IMR-90 (cell line): ENCODE measurements at regions not wholly inside any gene's neighbourhood (a gene's known extent, or its start where the extent isn't known, plus 50 kb on each side); places are given as distances from the start of the nearest gene placed in this dataset.

Experiments used
- ATAC-seq: fragments of 200-7000 bp; cut with Tn5 transposase; 2 replicates; pipeline ENCODE4 v1.9.1; 2020; ENCODE audit warnings: low read depth, mild to moderate bottlenecking, moderate library complexity
- BruUV-seq: library from RNA; stranded (reverse); fragments of 400-500 nt; replicated peaks from 2 replicates; lab custom pipeline; 2021; lab: Mats Ljungman, UMichigan
- CTCF ChIA-PET: fragments of 300-600 bp; formaldehyde crosslinking; extraction: SDS; loops from one replicate; lab custom pipeline; 2021; ENCODE audit warnings: antibody characterized with exemption; lab: Yijun Ruan, JAX
- POLR2A ChIA-PET: fragments of 300-600 bp; sonication (Branson Sonifier 250); formaldehyde crosslinking; loops from one replicate; lab custom pipeline; 2022; ENCODE audit warnings: antibody characterized with exemption; ENCODE audit not compliant: unreplicated experiment; lab: Charles Lee
- DNase-seq: peaks from one replicate; pipeline ENCODE4 v3.0.0; 2013
- H2AFZ ChIP-seq: replicated peaks from 2 replicates; pipeline ENCODE3; 2013; ENCODE audit warnings: low read length, mild to moderate bottlenecking; ENCODE audit not compliant: poor library complexity
- H2AK5ac ChIP-seq: 2 replicates; pipeline ENCODE4 v1.6.1; 2013; ENCODE audit warnings: low read depth, low read length, inconsistent platforms
- H2AK9ac ChIP-seq: replicated peaks from 2 replicates; pipeline ENCODE3; 2013; ENCODE audit warnings: mild to moderate bottlenecking, low read depth, low read length, moderate library complexity; ENCODE audit not compliant: poor library complexity
- H2BK120ac ChIP-seq: 2 replicates; pipeline ENCODE4 v1.6.1; 2013; ENCODE audit warnings: low read depth, low read length, inconsistent platforms
- H2BK15ac ChIP-seq: 3 replicates; pipeline ENCODE4 v1.6.1; 2013; ENCODE audit warnings: low read depth, low read length, inconsistent platforms
- H2BK20ac ChIP-seq: 2 replicates; pipeline ENCODE4 v1.6.1; 2013; ENCODE audit warnings: low read depth, mild to moderate bottlenecking, inconsistent platforms, low read length, moderate library complexity
- H2BK5ac ChIP-seq: 2 replicates; pipeline ENCODE4 v1.6.1; 2013; ENCODE audit warnings: mild to moderate bottlenecking, low read depth, low read length, inconsistent platforms; ENCODE audit not compliant: poor library complexity, severe bottlenecking
- H3K14ac ChIP-seq: replicated peaks from 2 replicates; pipeline ENCODE4 v1.6.1; 2013; ENCODE audit warnings: low read depth, low read length, inconsistent platforms
- H3K18ac ChIP-seq: 2 replicates; pipeline ENCODE4 v1.6.1; 2013; ENCODE audit warnings: low read depth, low read length, control low read depth
- H3K23ac ChIP-seq: 2 replicates; pipeline ENCODE4 v1.6.1; 2013; ENCODE audit warnings: low read depth, low read length, inconsistent platforms
- H3K27ac ChIP-seq: 2 replicates; pipeline ENCODE4 v1.5.1; 2013; ENCODE audit warnings: mild to moderate bottlenecking, control low read depth, low read length; ENCODE audit not compliant: insufficient read depth
- H3K27me3 ChIP-seq: 2 replicates; pipeline ENCODE4 v1.6.1; 2013; ENCODE audit warnings: low read length; ENCODE audit not compliant: control insufficient read depth, insufficient read depth
- H3K36me3 ChIP-seq: 2 replicates; pipeline ENCODE4 v1.6.1; 2013; ENCODE audit warnings: low read length, mixed read lengths; ENCODE audit not compliant: control insufficient read depth, insufficient read depth
- H3K4ac ChIP-seq: 2 replicates; pipeline ENCODE4 v1.6.1; 2013; ENCODE audit warnings: low read depth, low read length, inconsistent platforms
- H3K4me1 ChIP-seq: 2 replicates; pipeline ENCODE4 v1.6.1; 2013; ENCODE audit warnings: low read length, mixed read lengths; ENCODE audit not compliant: control insufficient read depth, insufficient read depth
- H3K4me2 ChIP-seq: 2 replicates; pipeline ENCODE4 v1.6.1; 2013; ENCODE audit warnings: low read depth, mild to moderate bottlenecking, control low read depth, low read length, moderate library complexity
- H3K4me3 ChIP-seq: 2 replicates; pipeline ENCODE4 v1.5.1; 2013; ENCODE audit warnings: low read depth, mild to moderate bottlenecking, control low read depth, low read length, moderate library complexity; ENCODE audit not compliant: insufficient read depth
- H3K56ac ChIP-seq: 2 replicates; pipeline ENCODE4 v1.6.1; 2013; ENCODE audit warnings: low read length, inconsistent platforms; ENCODE audit not compliant: insufficient read depth; ENCODE audit errors: extremely low read depth
- H3K79me1 ChIP-seq, 2 experiments: 2 replicates each; pipeline ENCODE4 v1.6.1; 2013; ENCODE audit warnings: low read length in 2 of 2, inconsistent platforms in 1 of 2, low read depth in 1 of 2
- H3K9ac ChIP-seq: 2 replicates; pipeline ENCODE4 v1.6.1; 2013; ENCODE audit warnings: low read depth, low read length, control low read depth
- H3K9me1 ChIP-seq: 2 replicates; pipeline ENCODE4 v1.6.1; 2013; ENCODE audit warnings: low read length, inconsistent platforms; ENCODE audit not compliant: insufficient read depth
- H3K9me3 ChIP-seq: 2 replicates; pipeline ENCODE4 v1.6.1; 2013; ENCODE audit warnings: low read length; ENCODE audit not compliant: control insufficient read depth, insufficient read depth
- H4K20me1 ChIP-seq: 2 replicates; pipeline ENCODE4 v1.6.1; 2013; ENCODE audit warnings: low read length, inconsistent platforms; ENCODE audit not compliant: insufficient read depth
- H4K5ac ChIP-seq: 2 replicates; pipeline ENCODE4 v1.6.1; 2013; ENCODE audit warnings: mild to moderate bottlenecking, low read depth, low read length, control low read depth
- H4K8ac ChIP-seq, 2 experiments: 2 replicates each; pipeline ENCODE4 v1.6.1; 2013; ENCODE audit warnings: low read depth in 2 of 2, low read length in 2 of 2, control low read depth in 1 of 2, inconsistent platforms in 1 of 2
- H4K91ac ChIP-seq: 2 replicates; pipeline ENCODE4 v1.6.1; 2013; ENCODE audit warnings: low read depth, low read length, inconsistent platforms; ENCODE audit not compliant: insufficient read depth
- BHLHE40 ChIP-seq: fragments of 150-350 bp; IDR thresholded peaks from 2 replicates; pipeline ENCODE4 v1.6.1; 2016; ENCODE audit warnings: mild to moderate bottlenecking, low read depth, low read length
- FOS ChIP-seq: fragments of 150-350 bp; IDR thresholded peaks from 2 replicates; pipeline ENCODE4 v1.6.1; 2016; ENCODE audit warnings: low read depth, low read length
- NFE2L2 ChIP-seq: fragments of 150-350 bp; IDR thresholded peaks from 2 replicates; pipeline ENCODE4 v1.6.1; 2016; ENCODE audit warnings: low read depth, mild to moderate bottlenecking, low read length
- POLR2A ChIP-seq: IDR thresholded peaks from 2 replicates; pipeline ENCODE4 v1.6.1; 2012; ENCODE audit warnings: mild to moderate bottlenecking, low read depth, low read length
- RAD21 ChIP-seq: IDR thresholded peaks from 2 replicates; pipeline ENCODE4 v1.6.1; 2012; ENCODE audit warnings: low read length, improper control_type of control experiment
- WGBS, 2 experiments: methylation state at CpG; one replicate each; pipeline versions ENCODE4 v1.1.5 to v1.1.7; 2013; ENCODE audit warnings: missing lambda C conversion rate in 2 of 2; ENCODE audit not compliant: insufficient read length in 1 of 2; ENCODE audit errors: extremely low coverage in 2 of 2; 5-methylcytosine and 5-hydroxymethylcytosine counted together
- dilution Hi-C: fragments of 300-500 bp; cut with HindIII; formaldehyde crosslinking; loops from one replicate; pipeline ENCODE4 v1.14.3; 2018; ENCODE audit warnings: low sequenced_read_pairs; ENCODE audit not compliant: unreplicated experiment
- in situ Hi-C: fragments of 300-500 bp; cut with MboI; formaldehyde crosslinking; loops from 3 replicates; pipeline ENCODE4 v1.14.3; 2019; ENCODE audit warnings: low sequenced_read_pairs, inconsistent platforms, mixed read lengths
- intact Hi-C: fragments of 100-400 bp; cut with micrococcal nuclease; formaldehyde crosslinking; loops from 2 replicates; pipeline ENCODE4 v1.10.0; 2022

DNA sequence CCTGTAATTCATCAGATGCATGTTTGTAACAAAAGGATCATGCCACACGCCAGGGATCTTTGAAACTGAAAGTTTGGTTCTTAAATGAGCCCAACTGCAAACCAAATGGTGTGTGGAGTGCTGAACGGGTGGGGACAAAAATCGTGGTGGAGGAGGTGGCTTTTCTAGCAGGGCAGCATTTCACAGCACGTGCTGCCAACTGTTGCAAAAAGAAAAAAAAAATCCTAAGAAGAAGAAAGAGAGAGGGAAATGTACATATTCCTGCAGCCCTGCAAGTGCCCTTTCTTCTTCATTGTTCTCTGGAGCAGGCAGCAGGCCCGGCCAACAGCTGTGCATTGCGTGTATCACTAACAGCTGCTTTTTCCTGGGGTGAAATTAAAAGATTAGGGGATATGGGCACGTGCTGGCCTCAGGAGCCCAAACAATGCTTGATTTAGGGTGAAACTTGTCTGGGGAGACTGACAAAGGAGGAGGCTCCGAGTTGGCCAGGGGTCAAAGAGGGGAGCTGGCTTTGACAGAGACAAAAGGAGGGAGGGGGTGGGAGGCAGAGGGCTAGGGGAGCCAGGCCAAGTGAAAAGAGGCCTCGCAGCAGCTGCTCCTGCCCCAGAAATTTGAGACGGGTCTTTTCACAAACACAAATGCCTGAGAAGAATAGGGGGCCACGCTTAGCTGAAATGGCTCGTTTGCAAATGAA lies 73.0 kb downstream of the GADD45G start:
- Histone ChIP-seq H3K79me1 (no peaks in the 10 kb centered on the region), H3K9me3 (no peaks in the 10 kb centered on the region), H4K91ac (no peak overlapping the region), H2BK20ac (no peak overlapping the region), H3K23ac (no peak overlapping the region), H4K5ac (no peak overlapping the region), H3K27ac (no peak overlapping the region), H3K18ac (no peak overlapping the region), H3K4me2 (no peak overlapping the region; the same call in 1 of the 2 replicates), H2BK120ac (no peak overlapping the region), H3K36me3 (no peaks in the 10 kb centered on the region), H3K56ac (no peak overlapping the region), H3K27me3 (peaks cover 3% of the 10 kb centered on the region; the same call in 1 of the 2 replicates), H3K14ac (no peak overlapping the region), H3K4ac (no peak overlapping the region), H3K9me1 (no peaks in the 10 kb centered on the region), H2AK9ac (no peak overlapping the region), H2AK5ac (no peak overlapping the region), H2BK15ac (no peak overlapping the region), H3K4me3 (no peak overlapping the region), H2AFZ (no peak overlapping the region), H4K8ac (no peak overlapping the region), H4K20me1 (no peaks in the 10 kb centered on the region), H3K9ac (no peak overlapping the region), H3K4me1 (no peaks in the 10 kb centered on the region), H2BK5ac (no peak overlapping the region)
- ChIA-PET CTCF (no interaction called here), POLR2A (no interaction called here)
- dilution Hi-C loops, result no loop called here
- ATAC-seq (no peak), DNase-seq (no peak)
- 5% methylated on average over 3 of the region's 12 CpGs; no CpG with 5 or more reads in 1 of the 2 experiments for WGBS, 2 experiments
- intact Hi-C loops, result no loop called here
- in situ Hi-C loops, result no loop called here
- TF ChIP-seq BHLHE40, result no peak
- TF ChIP-seq NFE2L2, result no peak
- no peak for TF ChIP-seq POLR2A
- no peak for TF ChIP-seq FOS
- TF ChIP-seq RAD21, result no peak
- no TSS peak for BruUV-seq
